BE2C (cell line): ENCODE measurements at regions not wholly inside any gene's neighbourhood (a gene's known extent, or its start where the extent isn't known, plus 50 kb on each side); places are given as distances from the start of the nearest gene placed in this dataset.
A peak's percentile ranks its signal among the peaks of the same experiment; 100 is the strongest.

Experiments
- DNase-seq: peaks from one replicate; pipeline ENCODE4 v3.0.0-alpha.2; 2020
- H3K27me3 ChIP-seq: fragments of 250-450 bp; sonication (Bioruptor Pico); 2 replicates; pipeline ENCODE4 v1.5.1; 2020; ENCODE audit warnings: mild to moderate bottlenecking
- H3K36me3 ChIP-seq: fragments of 250-450 bp; sonication (Bioruptor Pico); 2 replicates; pipeline ENCODE4 v1.5.1; 2020; ENCODE audit warnings: mild to moderate bottlenecking
- H3K4me1 ChIP-seq: fragments of 250-450 bp; sonication (Bioruptor Pico); 2 replicates; pipeline ENCODE4 v1.5.1; 2020
- H3K4me3 ChIP-seq: 2 replicates; pipeline ENCODE4 v1.5.1; 2011; ENCODE audit warnings: low read depth, low read length
- H3K9me3 ChIP-seq: fragments of 250-450 bp; sonication (Bioruptor Pico); 2 replicates; pipeline ENCODE4 v1.5.1; 2020
- TF ChIP-seq, protein P1 (sequence below): IDR thresholded peaks from 2 replicates; pipeline ENCODE4 v1.5.1; 2012; ENCODE audit warnings: mild to moderate bottlenecking, low read depth, low read length

GRCh38 chr1:187244623-187245022 lies 415.9 kb downstream of the PLA2G4A start:
- H3K36me3 ChIP-seq = no peaks in the 10 kb centered on the region
- no peaks in the 10 kb centered on the region for H3K27me3 ChIP-seq
- H3K9me3 ChIP-seq = no peaks in the 10 kb centered on the region
- no peak for DNase-seq
- TF ChIP-seq, protein P1, sequence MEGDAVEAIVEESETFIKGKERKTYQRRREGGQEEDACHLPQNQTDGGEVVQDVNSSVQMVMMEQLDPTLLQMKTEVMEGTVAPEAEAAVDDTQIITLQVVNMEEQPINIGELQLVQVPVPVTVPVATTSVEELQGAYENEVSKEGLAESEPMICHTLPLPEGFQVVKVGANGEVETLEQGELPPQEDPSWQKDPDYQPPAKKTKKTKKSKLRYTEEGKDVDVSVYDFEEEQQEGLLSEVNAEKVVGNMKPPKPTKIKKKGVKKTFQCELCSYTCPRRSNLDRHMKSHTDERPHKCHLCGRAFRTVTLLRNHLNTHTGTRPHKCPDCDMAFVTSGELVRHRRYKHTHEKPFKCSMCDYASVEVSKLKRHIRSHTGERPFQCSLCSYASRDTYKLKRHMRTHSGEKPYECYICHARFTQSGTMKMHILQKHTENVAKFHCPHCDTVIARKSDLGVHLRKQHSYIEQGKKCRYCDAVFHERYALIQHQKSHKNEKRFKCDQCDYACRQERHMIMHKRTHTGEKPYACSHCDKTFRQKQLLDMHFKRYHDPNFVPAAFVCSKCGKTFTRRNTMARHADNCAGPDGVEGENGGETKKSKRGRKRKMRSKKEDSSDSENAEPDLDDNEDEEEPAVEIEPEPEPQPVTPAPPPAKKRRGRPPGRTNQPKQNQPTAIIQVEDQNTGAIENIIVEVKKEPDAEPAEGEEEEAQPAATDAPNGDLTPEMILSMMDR = no peak
- no peak overlapping the region for H3K4me3 ChIP-seq
- no peaks in the 10 kb centered on the region for H3K4me1 ChIP-seq

- Histone ChIP-seq H3K36me3 (no peaks in the 10 kb centered on the region), H3K4me1 (no peaks in the 10 kb centered on the region), H3K27me3 (no peaks in the 10 kb centered on the region), H3K4me3 (no peak overlapping the region), H3K9me3 (no peaks in the 10 kb centered on the region)
- DNase-seq = no peak
- TF ChIP-seq, protein P1 = no peak
These were observed 416.5 kb downstream of the PLA2G4A start for GRCh38 chr1:187245201-187245600.

- no peaks in the 10 kb centered on the region for H3K9me3 ChIP-seq
- TF ChIP-seq, protein P1 = no peak
- H3K27me3 ChIP-seq = no peaks in the 10 kb centered on the region
- DNase-seq = no peak
- H3K36me3 ChIP-seq = no peaks in the 10 kb centered on the region
- H3K4me3 ChIP-seq = no peak overlapping the region
- H3K4me1 ChIP-seq = no peaks in the 10 kb centered on the region
These were observed 420.4 kb downstream of the PLA2G4A start for GRCh38 chr1:187249196-187249595.

DNA sequence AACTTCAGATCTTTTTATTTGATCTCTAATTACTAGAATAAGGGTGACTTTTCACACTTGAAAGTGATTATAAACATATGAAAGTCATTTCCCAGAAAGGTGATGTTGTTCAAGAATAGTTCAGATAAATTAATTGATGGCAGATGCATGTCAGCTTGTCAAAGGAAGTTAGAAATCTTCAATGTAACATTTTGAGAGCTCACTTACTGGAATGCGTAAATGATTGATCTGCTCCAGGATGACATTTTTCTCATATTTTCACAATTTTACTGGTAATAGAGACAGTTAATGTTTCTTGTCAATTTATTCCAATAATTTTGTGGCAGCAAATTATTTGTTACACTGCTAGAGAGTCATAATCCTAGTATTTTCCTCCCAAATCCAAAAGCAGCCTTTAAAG lies 424.2 kb downstream of the PLA2G4A start:
- Histone ChIP-seq H3K9me3 (no peaks in the 10 kb centered on the region), H3K4me1 (0 out of 2 replicates have a peak, but pooled peaks cover 4% of the 10 kb centered on the region), H3K27me3 (no peaks in the 10 kb centered on the region), H3K36me3 (no peaks in the 10 kb centered on the region), H3K4me3 (no peak overlapping the region)
- TF ChIP-seq, protein P1 = no peak
- DNase-seq = no peak

DNA sequence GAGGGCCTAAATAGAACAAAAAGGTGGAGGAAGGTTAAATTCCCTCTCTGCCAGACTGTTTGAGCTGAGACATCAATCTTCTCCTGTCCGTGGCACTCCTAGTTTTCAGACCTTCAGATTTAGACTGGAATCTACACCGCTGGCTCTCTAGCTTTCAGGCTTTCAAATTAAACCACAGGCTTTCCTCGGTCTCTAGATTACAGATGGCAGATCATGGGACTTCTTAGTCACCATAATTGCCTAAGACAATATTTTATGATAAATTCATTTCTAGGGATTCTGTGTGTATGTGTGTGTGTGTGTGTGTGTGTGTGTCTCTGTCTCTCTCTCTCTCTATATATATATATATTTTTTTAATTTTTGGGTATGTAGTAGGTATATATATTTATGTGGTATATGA lies 428.7 kb downstream of the PLA2G4A start:
- no peak for DNase-seq
- H3K4me1 ChIP-seq = peaks cover 10% of the 10 kb centered on the region; the same call in 1 of the 2 replicates
- H3K9me3 ChIP-seq = no peaks in the 10 kb centered on the region
- no peaks in the 10 kb centered on the region for H3K36me3 ChIP-seq
- TF ChIP-seq, protein P1 = no peak
- no peak overlapping the region for H3K4me3 ChIP-seq
- no peaks in the 10 kb centered on the region for H3K27me3 ChIP-seq

GRCh38 chr1:187261637-187262036 lies 432.9 kb downstream of the PLA2G4A start:
- Histone ChIP-seq H3K4me3 (no peak overlapping the region), H3K27me3 (no peaks in the 10 kb centered on the region), H3K36me3 (no peaks in the 10 kb centered on the region), H3K4me1 (peaks cover 7% of the 10 kb centered on the region; the same call in 1 of the 2 replicates), H3K9me3 (no peaks in the 10 kb centered on the region)
- DNase-seq = peak; percentile 43
- TF ChIP-seq, protein P1 = no peak
